ENCODE measurements at regions not wholly inside any gene's neighbourhood (a gene's known extent, or its start where the extent isn't known, plus 50 kb on each side); places are given as distances from the start of the nearest gene placed in this dataset.

DNA sequence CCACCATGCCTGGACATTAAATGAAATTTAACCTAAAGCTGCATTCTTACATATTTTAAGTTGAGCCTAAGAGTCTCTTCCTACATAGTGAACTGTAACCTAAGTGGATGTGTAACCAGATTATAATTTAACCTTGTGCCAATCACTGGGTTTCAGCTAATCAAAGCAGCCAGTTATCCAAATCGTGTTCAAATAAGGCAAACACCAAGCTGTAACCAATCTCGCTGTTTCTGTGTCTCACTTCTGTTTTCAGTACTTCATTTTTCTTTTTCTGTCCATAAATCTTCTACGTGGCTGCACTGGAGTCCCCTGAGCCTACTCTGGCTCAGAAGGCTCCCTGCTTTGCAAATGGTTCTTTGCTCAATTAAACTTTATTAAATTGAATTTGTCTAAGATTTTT is 186.1 kb upstream of the CNTN6 start:
- FAIRE-seq = no peak
- Histone ChIP-seq H3K9ac (replicated peaks in 1 of 4; ENCODE audit: extremely low read depth in 1 of 4, low read depth in 3 of 4, low read length in 3 of 4) (no peak overlapping the region), H3K4me2 (ENCODE audit: insufficient read depth in 1 of 2, low read depth in 2 of 2, low read length in 2 of 2) (no peak overlapping the region), H2BK20ac (ENCODE audit: low read length) (no peak overlapping the region), H2BK15ac (ENCODE audit: low read length) (no peak overlapping the region), H3K9me3 (ENCODE audit: insufficient read depth in 2 of 2, low read depth in 1 of 2, low read length in 1 of 2) (no peaks in the 10 kb centered on the region), H3K79me2 (ENCODE audit: control insufficient read depth in 1 of 2, insufficient read depth in 2 of 2, low read length in 2 of 2) (no peaks in the 10 kb centered on the region), H3K14ac (ENCODE audit: insufficient read length) (no peak overlapping the region), H4K20me1 (replicated peaks in 1 of 2; ENCODE audit: control insufficient read depth in 1 of 2, insufficient read depth in 2 of 2, low read length in 2 of 2) (no peaks in the 10 kb centered on the region), H4K91ac (replicated peaks; ENCODE audit: insufficient read length, low read length) (no peak overlapping the region), H4K8ac (ENCODE audit: extremely low read depth, insufficient read depth, low read length) (no peak overlapping the region), H2BK12ac (ENCODE audit: low read depth, low read length) (no peak overlapping the region), H3K79me1 (ENCODE audit: low read depth, low read length) (no peaks in the 10 kb centered on the region), H2BK5ac (ENCODE audit: low read depth, low read length) (no peak overlapping the region), H2BK120ac (replicated peaks; ENCODE audit: low read depth, low read length) (no peak overlapping the region), H3K27ac (ENCODE audit: low read depth, low read length) (no peak overlapping the region), H3K18ac (ENCODE audit: extremely low read depth, low read length) (no peak overlapping the region), H3K27me3 (replicated peaks in 1 of 4; ENCODE audit: control insufficient read depth in 3 of 4, extremely low read depth in 1 of 4, insufficient read depth in 3 of 4, low read length in 3 of 4) (peaks cover 0 to 13% (median 6%) of the 10 kb centered on the region in 4 experiments; a peak in 4 of 7 replicates), H3K23me2 (ENCODE audit: low read depth, low read length) (peaks cover 2% of the 10 kb centered on the region; the same call in 1 of the 2 replicates), H3K23ac (ENCODE audit: insufficient read length) (no peak overlapping the region), H3K36me3 (ENCODE audit: control insufficient read depth in 2 of 4, insufficient read depth in 4 of 4, low read length in 3 of 4) (no peaks in the 10 kb centered on the region), H3K4me1 (replicated peaks in 1 of 4; ENCODE audit: control insufficient read depth in 3 of 4, insufficient read depth in 4 of 4, low read length in 3 of 4) (no peaks in the 10 kb centered on the region), H3K4ac (replicated peaks; ENCODE audit: insufficient read length, low read depth, low read length) (no peak overlapping the region), H4K5ac (ENCODE audit: insufficient read length, low read depth, low read length) (no peak overlapping the region), H2AK5ac (ENCODE audit: low read depth, low read length) (no peak overlapping the region), H3K56ac (replicated peaks; ENCODE audit: insufficient read length, low read depth, low read length) (no peak overlapping the region), H3K4me3 (ENCODE audit: extremely low read depth in 1 of 4, insufficient read depth in 2 of 4, low read depth in 3 of 4, low read length in 4 of 4) (no peak overlapping the region), H2AFZ (ENCODE audit: low read length) (no peak overlapping the region)
- DNase-seq (ENCODE audit: low read depth in 1 of 2, low spot score in 2 of 2) = no peak
- ChIA-PET POLR2A (ENCODE audit: partially characterized antibody) (no interaction called here), CTCF (ENCODE audit: partially characterized antibody) (interaction anchor here (0.7 to 1.4 kb wide), 3 partner anchors 101 to 369 kb away, joined by 3 to 4 read pairs (median 4); no protein-coding TSS in a partner anchor)
- WGBS, 2 experiments (ENCODE audit: extremely low coverage in 1 of 2, insufficient coverage in 1 of 2, insufficient read length in 1 of 2, insufficient replicate concordance in 2 of 2, low coverage in 1 of 2, low lambda C conversion rate in 2 of 2, missing lambda C conversion rate in 1 of 2) = 87% methylated on average over 3 of the region's 3 CpGs; no CpG with 5 or more reads in 1 of the 2 experiments
- TF ChIP-seq NANOG (IDR thresholded peaks at IDR 0.05; ENCODE audit: insufficient read depth, low read depth, low read length, poor library complexity, severe bottlenecking) = no peak
- no peak for TF ChIP-seq TCF12 (IDR thresholded peaks at IDR 0.05; ENCODE audit: low read depth, low read length)
- TF ChIP-seq BRCA1 (IDR thresholded peaks at IDR 0.05; ENCODE audit: low read depth, low read length) = no peak
- TF ChIP-seq SP2 (IDR thresholded peaks at IDR 0.05; ENCODE audit: low read length) = no peak
- no peak for TF ChIP-seq RFX5 (IDR thresholded peaks at IDR 0.05; ENCODE audit: borderline replicate concordance, low read depth, low read length)
- TF ChIP-seq CHD2 (IDR thresholded peaks at IDR 0.05; ENCODE audit: low read length) = no peak
- no peak for TF ChIP-seq KDM1A (IDR thresholded peaks at IDR 0.05; ENCODE audit: borderline replicate concordance, low read length)
- TF ChIP-seq EP300 (IDR thresholded peaks at IDR 0.05; ENCODE audit: borderline replicate concordance in 1 of 2, low read depth in 2 of 2, low read length in 2 of 2) = no peak
- no peak for TF ChIP-seq CEBPB (IDR thresholded peaks at IDR 0.05; ENCODE audit: low read depth, low read length)
- TF ChIP-seq TEAD4 (IDR thresholded peaks at IDR 0.05; ENCODE audit: low read depth, low read length) = no peak
- TF ChIP-seq RBBP5 (IDR thresholded peaks at IDR 0.05; ENCODE audit: borderline replicate concordance, low read depth, low read length) = no peak
- TF ChIP-seq SIRT6 (IDR thresholded peaks at IDR 0.05; ENCODE audit: low read length) = no peak

All from H1 (cell line).